GM19463 (cell line): ENCODE measurements at regions not wholly inside any gene's neighbourhood (a gene's known extent, or its start where the extent isn't known, plus 50 kb on each side); places are given as distances from the start of the nearest gene placed in this dataset.

Source experiments
- ATAC-seq: cut with Tn5 transposase; IDR thresholded peaks from one replicate; pipeline ENCODE4 v1.9.1; 2021; ENCODE audit warnings: mild to moderate bottlenecking, moderate library complexity; ENCODE audit not compliant: unreplicated experiment

DNA sequence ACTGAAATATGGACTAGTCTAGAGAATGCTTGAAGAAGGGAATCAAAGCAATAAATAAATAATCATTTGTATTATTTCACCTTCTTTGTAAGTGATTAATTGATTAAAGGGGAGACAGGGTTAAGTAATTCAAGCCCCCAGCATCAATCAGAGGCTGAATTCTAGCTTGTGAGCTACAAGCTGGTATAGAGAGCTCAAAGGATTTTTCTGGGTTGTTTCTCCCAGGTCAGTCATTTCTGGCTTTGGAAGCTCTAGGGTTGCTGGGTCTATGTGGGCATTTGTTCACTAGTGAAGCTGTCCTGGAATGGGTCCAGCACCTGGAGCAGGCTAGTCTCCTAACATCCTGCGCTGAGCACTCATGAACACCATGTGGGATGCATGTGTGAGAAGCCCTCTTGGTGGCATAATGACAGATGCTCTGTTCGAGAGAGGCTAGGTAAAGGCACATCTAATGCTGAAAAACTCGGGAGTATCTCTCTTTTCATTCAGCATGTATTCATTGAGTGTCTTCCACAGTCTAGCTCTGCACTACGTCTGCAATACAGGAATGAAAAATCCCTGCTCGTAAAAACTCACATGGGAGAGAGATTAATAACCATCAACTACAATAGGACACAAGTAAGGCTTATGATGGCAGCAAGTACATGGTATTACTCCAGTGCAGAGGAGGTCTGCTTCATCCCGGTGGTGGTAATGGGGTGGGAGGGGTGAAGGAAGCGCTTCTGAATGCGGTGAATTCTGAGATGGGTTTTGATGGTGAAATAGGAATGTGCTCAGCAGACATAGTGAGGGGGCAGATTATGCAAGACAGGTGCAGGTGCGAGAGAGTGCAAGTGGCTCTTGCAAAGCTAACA, 68.0 kb upstream of the NRP1 start:
- no peak for ATAC-seq

DNA sequence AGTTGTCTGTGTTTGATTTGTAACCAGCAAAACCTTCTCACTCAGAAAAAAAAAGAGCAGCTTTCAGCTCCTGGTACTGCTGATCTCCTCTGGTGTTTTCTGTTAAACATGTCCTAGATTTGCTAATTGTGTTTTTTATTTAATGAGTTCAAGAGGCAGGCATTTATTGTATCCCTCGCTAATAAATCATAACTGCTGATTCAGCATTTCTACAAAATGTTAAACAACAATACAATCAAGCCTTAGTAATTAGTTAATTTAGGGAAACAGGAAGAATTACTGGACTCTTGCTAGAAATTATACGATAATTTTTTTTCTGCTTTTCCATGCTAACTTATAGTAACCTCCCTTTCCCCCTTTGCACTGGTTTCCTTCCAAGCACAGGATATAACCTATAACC, 66.8 kb upstream of the NRP1 start:
- no peak for ATAC-seq

DNA sequence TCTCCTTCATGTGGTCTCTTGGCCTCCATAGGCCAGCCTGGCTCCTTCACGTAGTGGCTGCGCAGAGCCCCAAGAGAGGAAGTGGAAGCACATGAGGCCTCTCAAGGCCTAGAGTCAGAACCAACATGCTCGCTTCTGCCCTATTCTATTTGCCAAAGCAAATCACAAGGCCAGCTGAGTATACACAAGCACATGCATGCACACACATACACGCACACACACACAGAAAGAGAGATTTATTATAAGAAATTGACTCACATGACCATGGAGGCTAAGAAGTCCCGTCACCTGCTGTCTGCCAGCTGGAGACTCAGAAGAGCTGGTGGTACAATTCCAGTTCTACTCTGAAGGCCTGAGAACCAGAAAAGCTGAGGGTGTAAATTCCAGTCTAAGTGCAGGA, 64.3 kb upstream of the NRP1 start:
- ATAC-seq, result no peak

DNA sequence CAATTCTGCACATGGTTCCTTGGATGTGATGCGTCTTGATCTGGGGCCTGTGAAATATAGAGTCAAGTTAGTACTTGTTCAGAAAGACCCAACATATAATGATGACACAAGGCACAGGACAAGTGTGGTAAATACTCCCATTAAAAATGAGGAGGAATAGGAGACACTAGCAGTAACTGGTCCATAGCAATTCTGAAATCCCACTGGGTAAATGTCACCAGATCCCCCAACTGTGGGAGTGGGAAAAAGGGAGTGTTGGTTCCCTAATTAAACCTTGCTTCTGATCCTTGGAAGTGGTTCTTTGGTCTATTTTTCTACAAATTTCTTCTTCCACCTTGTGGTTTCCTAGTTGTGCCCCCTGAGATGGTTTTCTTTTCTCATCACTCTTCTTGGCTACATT, 62.5 kb upstream of the NRP1 start:
- ATAC-seq, result no peak

DNA sequence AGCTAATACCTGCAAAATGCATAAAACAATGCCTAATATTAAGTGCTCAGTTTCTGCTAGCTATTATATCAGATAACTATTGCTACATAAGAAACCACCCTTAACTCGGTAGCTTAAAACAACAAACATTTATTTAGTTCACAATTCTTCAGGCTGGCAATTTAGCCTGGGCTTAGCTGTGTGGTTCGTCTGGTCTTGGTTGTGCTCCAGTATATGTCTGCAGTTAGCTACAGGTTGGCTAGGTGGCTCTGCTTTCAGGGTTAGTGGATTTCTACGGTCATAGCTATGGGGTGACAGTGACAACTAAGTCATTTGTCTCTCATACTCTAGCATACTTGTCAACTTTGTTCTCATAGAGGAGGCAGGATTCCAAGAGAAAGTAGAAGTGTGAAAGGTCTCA, 61.8 kb upstream of the NRP1 start:
- ATAC-seq, result no peak

DNA sequence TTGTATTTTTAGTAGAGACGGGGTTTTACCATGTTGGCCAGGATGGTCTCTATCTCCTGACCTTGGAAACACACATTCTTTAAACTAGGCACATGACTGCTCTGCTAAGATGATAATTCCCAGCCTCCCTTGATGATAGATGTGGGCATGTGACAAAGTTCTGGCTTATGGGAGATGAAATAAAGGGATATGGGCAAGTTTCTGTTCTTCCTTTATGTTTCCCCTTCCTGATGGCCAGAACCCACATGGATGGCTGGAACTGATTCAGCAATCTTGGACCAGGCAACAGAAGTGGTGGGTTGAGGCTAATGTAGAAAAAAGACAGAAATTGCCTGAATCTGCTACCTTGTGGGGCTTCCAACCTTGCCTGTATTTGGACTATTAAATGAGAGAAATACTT, 60.7 kb upstream of the NRP1 start:
- ATAC-seq, result no peak

DNA sequence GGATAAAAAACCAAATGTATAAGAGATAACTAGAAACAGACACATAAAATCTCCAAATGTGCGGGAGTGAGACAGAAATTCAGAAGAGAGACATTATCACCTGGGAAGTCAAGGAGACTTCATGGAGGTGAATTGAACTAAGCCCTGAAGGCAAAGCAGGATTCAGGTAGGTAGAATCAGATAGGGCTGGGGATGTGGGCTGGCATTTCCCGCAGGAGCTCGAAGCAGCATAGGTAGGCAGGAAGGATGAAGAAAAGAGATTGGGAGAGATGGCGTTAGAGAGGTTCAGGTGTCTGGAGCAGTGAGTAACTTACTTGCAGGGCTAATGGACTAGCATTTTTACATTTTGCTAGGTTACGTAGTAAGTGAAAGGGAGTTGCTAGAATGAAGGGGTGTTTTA, 58.2 kb upstream of the NRP1 start:
- no peak for ATAC-seq

DNA sequence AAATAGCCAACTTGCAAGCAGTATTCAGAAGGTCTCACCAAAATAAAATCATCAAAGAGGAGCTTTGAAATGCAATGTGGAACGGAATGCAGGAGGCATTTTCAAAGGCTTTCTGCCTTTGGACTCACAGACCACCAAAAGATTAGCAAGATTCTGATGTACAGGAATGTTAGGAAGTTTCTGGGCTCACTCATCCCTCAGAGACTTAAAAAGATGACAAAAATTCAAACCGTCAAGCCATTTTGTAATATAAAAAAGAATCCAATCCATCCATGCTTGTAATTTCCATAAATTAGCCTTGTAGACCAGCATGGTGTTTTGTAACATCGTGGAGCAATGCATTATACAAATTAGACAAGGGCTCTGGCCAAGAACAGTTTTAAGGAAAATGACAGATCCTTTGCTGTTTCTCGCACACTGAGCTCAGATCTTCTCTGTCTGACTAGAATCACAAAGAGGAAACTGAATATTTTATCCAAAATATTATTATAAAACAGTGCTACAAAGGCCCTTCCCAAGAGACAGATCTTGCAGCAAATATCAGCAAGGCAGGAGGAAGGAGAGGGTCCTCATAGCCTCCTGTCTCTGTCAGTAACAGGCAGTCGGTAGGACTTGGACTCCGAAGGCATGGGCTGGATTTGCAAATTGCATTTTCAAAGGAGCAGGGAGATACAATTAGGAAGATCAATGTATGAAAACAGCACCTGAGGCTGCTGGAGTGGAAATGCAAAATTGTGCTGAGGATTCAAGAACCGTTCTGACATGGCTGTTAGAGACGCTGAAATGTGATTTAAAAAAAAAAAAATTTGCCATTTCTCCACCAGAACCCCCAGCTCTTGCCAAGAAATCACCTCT, 57.4 kb upstream of the NRP1 start:
- no peak for ATAC-seq

DNA sequence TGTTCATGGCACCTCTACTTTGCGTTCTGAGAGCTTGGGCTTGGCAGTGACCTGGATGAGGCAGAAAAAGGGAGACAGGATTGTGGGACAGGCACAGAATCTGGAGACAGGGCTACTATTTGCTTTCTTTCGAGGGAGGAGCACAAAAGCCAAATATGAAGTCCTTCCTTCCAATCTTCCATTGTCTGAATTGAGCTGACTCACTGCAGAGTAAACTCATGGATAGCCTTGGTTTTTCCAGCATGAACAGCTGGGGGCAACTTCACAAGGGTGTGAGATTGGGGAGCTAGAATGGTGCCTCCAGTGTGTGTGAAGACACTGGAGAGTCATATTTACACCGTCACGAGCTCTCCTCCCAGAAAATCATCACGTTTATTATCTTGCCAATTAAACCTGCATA, 55.6 kb upstream of the NRP1 start:
- ATAC-seq, result no peak

DNA sequence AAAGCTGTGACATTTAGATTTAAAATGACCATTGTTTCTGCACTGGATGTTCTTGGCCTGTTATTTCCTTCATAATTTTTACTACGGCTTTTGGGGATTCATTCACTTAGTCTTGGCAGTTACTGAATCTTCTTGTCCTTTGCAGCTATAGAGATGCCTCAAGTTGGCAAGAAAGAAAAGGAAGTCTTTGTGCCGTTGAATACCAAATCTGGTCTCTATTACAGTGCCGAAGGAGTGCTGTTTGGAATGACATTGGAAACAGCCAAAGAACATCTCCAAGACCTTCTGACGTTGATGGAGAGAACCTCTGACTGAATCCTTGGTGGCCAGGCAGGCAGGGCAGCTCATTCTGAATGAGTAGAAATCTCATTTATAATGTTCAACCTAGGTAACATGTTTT, 54.3 kb upstream of the NRP1 start:
- ATAC-seq, result no peak

DNA sequence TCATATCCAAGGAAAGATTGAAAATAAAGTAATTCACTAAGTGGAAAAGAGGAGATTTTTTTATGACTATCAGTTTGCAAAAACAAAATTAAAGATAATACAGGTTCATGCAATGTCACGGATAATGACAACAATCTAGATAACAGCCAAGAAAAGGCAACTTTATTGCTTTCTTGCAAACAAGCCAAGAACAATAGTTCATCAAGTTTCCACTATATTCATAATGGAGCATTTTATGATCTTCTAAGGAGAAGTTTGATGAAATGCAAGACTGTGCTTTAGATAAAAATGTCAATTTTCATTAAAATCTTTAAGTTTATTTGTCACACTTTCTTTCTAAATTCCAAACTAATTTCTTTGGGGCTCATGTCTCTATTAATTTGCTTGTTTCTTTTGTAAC, 53.9 kb upstream of the NRP1 start:
- ATAC-seq, result no peak

DNA sequence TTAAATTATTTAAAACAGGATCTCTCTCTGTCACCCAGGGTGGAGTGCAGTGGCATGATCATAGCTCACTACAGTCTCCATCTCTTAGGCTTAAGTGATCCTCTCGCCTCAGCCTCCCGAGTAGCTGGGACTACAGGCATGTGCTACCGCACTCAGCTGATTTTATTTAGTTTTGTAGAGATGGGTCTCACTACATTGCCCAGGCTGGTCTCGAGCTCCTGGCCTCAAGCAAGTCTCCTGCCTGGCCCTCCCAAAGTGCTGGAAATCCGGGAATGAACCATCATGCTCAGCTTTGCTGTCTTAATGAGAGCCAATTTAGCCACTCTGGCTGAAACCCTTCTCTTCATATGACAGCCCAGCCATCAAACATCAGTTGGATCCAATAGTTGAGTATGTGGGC, 53.3 kb upstream of the NRP1 start:
- ATAC-seq, result no peak

DNA sequence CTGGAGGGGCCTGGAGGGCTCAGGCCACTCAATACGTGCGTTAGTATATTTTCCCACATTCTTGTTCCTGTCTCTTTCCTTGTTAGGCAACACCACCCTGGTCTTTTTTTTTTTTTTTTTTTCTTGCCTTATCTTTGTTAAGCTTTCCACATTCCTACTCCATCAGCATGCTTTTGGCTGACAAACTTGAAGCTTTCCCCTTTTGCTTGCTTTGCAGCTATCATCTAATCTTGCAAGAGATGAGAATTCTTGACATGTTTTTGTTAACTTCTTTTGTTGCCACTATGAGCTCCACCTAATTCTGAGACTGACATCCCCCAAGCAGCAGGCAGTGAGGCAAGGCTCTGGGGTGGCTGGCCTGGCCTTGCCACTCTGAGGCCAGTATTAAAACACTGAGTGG, 52.5 kb upstream of the NRP1 start:
- ATAC-seq, result no peak

DNA sequence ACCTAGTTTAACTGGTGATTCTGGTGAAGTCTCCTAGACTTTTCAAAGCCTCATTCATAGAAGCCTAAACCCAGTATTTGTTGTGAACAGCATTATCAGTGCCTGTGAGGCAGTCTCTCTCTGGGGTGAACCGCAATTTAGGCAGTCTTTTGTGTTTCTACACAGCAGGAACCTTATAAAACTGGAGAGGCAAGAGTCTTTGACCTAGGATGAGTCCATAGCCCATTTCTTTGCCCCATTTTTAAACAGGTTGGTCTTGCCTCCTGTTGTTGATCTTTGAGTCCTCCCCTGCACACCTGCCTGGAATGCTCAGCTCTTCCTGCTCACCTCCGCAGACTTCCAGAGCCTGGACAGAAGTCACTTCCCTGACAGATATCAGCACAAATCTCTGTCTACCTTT, 51.2 kb upstream of the NRP1 start:
- ATAC-seq, result no peak

DNA sequence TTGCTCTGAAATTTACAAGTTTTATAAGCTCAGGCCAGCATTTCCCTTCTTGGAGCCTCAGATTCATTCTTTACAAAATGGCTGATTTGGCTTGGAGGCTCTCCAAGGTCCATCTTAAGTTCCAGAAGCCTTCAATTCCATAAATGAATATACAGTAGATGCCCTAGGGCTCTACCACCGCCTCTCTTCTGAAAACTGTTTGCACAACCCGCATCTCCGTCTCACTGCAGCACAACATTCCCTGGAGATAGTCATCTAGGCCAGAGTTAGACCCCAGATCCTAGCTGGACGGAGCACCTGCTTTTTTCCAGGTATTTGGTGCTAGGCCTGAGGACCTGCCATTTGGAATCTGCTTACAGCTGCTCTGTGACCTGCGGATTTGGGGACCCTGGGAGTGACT, 50.5 kb upstream of the NRP1 start:
- ATAC-seq, result no peak
